ENCODE measurements at regions not wholly inside any gene's neighbourhood (a gene's known extent, or its start where the extent isn't known, plus 50 kb on each side); places are given as distances from the start of the nearest gene placed in this dataset.

GRCh38 chr17:5952518-5952917 is 117.7 kb upstream of the WSCD1 start:
- Histone ChIP-seq H3K27ac (no peak overlapping the region), H3K27me3 (no peaks in the 10 kb centered on the region), H3K36me3 (no peaks in the 10 kb centered on the region), H3K9me3 (peaks cover 0 to 25% of the 10 kb centered on the region in 2 donors), H3K4me1 (no peaks in the 10 kb centered on the region), H3K4me3 (no peak overlapping the region)
- no peak for TF ChIP-seq CTCF (IDR thresholded peaks at IDR 0.05)
- DNase-seq (ENCODE audit: low spot score) = no peak

DNA sequence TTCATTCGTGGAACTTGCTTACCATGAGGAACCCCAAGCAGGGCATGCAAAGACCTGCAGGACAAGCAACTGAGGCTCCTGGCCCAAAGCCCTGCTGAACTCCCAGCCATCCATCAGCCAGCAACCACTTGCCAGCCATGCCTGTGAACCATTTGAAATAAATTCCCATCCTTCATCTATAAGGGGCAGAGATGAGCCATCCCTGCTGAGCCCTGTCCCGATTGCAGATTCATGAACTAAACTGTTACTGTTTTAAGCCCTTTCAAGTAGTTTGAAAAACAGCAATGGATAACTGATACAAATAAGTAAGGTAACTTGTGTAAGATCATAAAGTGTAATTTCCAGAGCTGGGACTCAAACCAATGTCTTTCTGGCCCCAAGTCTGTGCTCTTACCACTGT is 114.4 kb upstream of the WSCD1 start:
- Histone ChIP-seq H3K27me3 (no peaks in the 10 kb centered on the region), H3K4me1 (no peaks in the 10 kb centered on the region)
- TF ChIP-seq CTCF (IDR thresholded peaks at IDR 0.05) = no peak

DNA sequence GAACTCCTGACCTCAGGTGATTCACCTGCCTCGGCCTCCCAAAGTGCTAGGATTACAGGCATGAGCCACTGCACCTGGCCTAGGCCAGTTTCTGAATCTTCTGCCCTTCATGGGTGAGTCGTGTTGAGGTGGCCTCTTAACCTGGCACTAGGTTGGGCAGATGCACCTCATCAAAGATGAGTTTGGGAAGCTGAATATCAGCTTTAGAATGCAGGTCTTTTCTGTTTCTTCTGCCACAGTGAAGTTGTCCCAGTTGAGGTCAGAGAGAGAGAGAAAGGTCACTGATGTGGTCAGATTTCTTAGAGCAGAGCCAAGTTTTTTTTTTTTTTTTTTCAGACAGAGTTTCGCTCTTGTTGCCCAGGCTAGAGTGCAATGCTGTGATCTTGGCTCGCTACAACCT is 111.3 kb upstream of the WSCD1 start:
- H3K36me3 ChIP-seq = no peaks in the 10 kb centered on the region
- H3K27me3 ChIP-seq = no peaks in the 10 kb centered on the region
- no peak overlapping the region for H3K27ac ChIP-seq
- no peak for TF ChIP-seq CTCF (IDR thresholded peaks at IDR 0.05)
- H3K4me1 ChIP-seq = no peaks in the 10 kb centered on the region
- H3K9me3 ChIP-seq = peaks cover 0 to 19% of the 10 kb centered on the region in 2 donors
- no peak overlapping the region for H3K4me3 ChIP-seq
- no peak for DNase-seq (ENCODE audit: low spot score)

More for the DNA sequence above, 114.4 kb upstream of the WSCD1 start:
- H3K27ac ChIP-seq = no peak overlapping the region
- DNase-seq (ENCODE audit: low spot score) = no peak
- H3K9me3 ChIP-seq = peaks cover 0 to 19% of the 10 kb centered on the region in 2 donors
- no peak overlapping the region for H3K4me3 ChIP-seq
- H3K36me3 ChIP-seq = no peaks in the 10 kb centered on the region

DNA sequence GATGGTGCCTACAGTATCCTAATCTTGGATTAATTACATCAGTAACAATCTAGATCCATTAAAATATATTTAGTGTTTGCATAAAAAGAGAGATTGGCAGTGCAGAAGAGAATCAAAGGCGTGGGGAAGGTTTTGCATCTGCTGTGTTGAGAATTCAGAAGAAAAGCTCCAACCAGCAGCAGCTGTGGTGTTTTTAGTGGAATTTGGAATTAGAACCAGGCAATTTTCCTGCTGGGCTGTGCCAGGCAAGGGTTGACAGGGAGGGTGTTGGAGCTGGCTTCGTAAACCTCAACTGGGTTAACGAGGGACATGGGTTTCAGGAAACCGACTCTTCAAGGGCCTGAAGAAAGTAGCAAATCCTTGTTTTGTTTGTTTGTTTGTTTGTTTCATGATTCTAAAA is 107.8 kb upstream of the WSCD1 start:
- no peak for DNase-seq (ENCODE audit: low spot score)
- Histone ChIP-seq H3K9me3 (peaks cover 0 to 5% of the 10 kb centered on the region in 2 donors), H3K27me3 (no peaks in the 10 kb centered on the region), H3K27ac (no peak overlapping the region), H3K36me3 (no peaks in the 10 kb centered on the region), H3K4me3 (no peak overlapping the region), H3K4me1 (no peaks in the 10 kb centered on the region)
- no peak for TF ChIP-seq CTCF (IDR thresholded peaks at IDR 0.05)

DNA sequence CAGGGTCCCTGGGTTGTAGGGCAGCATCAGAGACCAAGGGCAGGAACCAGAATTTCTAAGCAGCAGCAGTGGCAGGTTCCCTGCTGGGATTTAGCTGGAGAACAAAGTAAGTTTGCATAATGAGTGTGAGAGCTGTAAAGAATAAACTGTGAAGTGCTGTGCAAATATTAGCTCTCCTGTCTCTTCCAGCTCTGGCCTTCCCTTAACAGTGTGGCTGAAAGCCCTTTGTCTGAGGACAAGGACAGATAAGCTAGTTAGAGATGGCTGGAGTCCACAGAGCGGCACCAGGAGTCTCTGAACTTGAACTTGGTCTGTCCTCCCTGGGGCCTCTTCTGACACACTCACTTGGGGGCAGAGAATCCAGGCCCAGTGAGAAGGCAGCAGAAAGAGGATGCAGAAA is 98.2 kb upstream of the WSCD1 start:
- H3K27me3 ChIP-seq = no peaks in the 10 kb centered on the region
- no peaks in the 10 kb centered on the region for H3K4me1 ChIP-seq
- H3K4me3 ChIP-seq = no peak overlapping the region
- no peak for DNase-seq (ENCODE audit: low spot score)
- H3K36me3 ChIP-seq = no peaks in the 10 kb centered on the region
- H3K27ac ChIP-seq = no peak overlapping the region
- H3K9me3 ChIP-seq = peaks cover 0 to 24% of the 10 kb centered on the region in 2 donors
- no peak for TF ChIP-seq CTCF (IDR thresholded peaks at IDR 0.05)

- no peak for DNase-seq (ENCODE audit: low spot score)
- no peak for TF ChIP-seq CTCF (IDR thresholded peaks at IDR 0.05)
- Histone ChIP-seq H3K4me3 (no peak overlapping the region), H3K36me3 (no peaks in the 10 kb centered on the region), H3K27me3 (no peaks in the 10 kb centered on the region), H3K9me3 (peaks cover 0 to 9% of the 10 kb centered on the region in 2 donors), H3K27ac (no peak overlapping the region), H3K4me1 (no peaks in the 10 kb centered on the region)
Measured at GRCh38 chr17:5973410-5973809, 96.8 kb upstream of the WSCD1 start.

Measured in right atrium auricular region (tissue), 2 donors.